Mucosa of descending colon (tissue), 3 donors: ENCODE measurements at regions not wholly inside any gene's neighbourhood (a gene's known extent, or its start where the extent isn't known, plus 50 kb on each side); places are given as distances from the start of the nearest gene placed in this dataset.

ENCODE experiments used
- ATAC-seq: fragments of 200-7000 bp; cut with Tn5 transposase; one replicate; pipeline ENCODE4 v1.9.1; 2020; ENCODE audit warnings: mild to moderate bottlenecking, moderate library complexity
- DNase-seq, 3 donors: peaks; one replicate each; pipeline ENCODE4 v3.0.0-alpha.2; 2020
- H3K36me3 ChIP-seq: fragments of 200-600 bp; one replicate; pipeline ENCODE4 v1.8.0; 2021; ENCODE audit warnings: low read depth, mild to moderate bottlenecking
- H3K4me1 ChIP-seq: fragments of 200-600 bp; one replicate; pipeline ENCODE4 v1.8.0; 2021; ENCODE audit warnings: low read depth, mild to moderate bottlenecking
- H3K4me3 ChIP-seq: fragments of 200-600 bp; one replicate; pipeline ENCODE4 v1.8.0; 2021; ENCODE audit warnings: mild to moderate bottlenecking
- H3K9me3 ChIP-seq: fragments of 200-600 bp; one replicate; pipeline ENCODE4 v1.8.0; 2021; ENCODE audit warnings: mild to moderate bottlenecking
- intact Hi-C, 2 donors: fragments of 100-400 bp; cut with DNase I in 1 of 2; cut with micrococcal nuclease in 1 of 2; formaldehyde crosslinking; loops; one replicate each; pipeline versions ENCODE4 v1.11.0 to v1.11.1; 2022; cut with DNase I, micrococcal nuclease
- TF ChIP-seq, protein P1 (sequence below): fragments of 200-600 bp; IDR thresholded peaks from one replicate; pipeline ENCODE4 v1.8.0; 2022; ENCODE audit warnings: antibody characterized with exemption, mild to moderate bottlenecking
- donor health status: DM: no; HTN: no; CAD: no; lungs with moderate emphysema.
- donor health status: DM: no; HTN: no; CAD: no.
- donor health status: DM: no; HTN: yes; CAD: no.

DNA sequence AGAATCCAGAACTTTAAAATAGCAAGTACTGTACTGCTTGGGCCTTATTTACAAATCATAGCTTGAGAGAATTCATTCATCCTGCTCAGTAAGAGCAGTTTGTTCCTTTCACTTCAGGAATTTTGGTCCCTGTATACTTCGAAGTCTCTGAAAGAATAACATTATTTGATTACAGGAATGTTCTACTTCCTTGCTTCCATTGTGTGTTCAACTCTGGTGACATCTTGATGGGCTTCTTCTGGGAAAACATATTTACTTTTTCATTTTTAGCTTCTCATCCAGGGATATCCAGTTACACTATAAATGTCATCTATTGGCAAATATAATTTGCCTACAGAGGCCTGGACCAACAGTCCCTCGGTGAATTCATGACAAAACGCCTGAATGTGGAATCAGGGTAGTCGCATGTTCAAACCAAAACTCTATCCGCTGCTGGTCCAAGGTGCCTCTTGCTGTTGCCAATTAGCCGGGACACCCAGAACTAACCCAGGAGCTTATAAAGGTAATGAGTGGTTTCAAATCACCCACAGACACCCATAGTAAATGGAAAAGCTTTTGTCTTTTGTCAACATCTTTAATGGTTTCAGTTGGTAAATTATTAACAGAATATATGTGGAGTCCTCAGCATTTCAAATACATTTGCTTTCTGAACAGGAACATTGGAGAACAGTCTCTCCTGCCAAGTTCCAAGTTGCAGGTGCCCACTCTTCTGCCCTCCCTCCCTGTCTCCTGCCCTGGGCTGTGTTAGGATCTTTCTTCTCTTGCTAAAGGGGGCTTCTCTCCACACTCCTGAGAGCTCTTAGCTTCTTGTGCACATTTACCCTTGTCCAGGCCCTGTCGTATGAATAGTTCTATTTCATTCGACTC is 162.5 kb upstream of the CITED2 start:
- no peaks in the 10 kb centered on the region for H3K36me3 ChIP-seq
- DNase-seq (peak in 1 of 3 donors; percentile 50), ATAC-seq (peak; percentile 69)
- H3K4me1 ChIP-seq, result peaks cover 53% of the 10 kb centered on the region
- TF ChIP-seq, protein P1, sequence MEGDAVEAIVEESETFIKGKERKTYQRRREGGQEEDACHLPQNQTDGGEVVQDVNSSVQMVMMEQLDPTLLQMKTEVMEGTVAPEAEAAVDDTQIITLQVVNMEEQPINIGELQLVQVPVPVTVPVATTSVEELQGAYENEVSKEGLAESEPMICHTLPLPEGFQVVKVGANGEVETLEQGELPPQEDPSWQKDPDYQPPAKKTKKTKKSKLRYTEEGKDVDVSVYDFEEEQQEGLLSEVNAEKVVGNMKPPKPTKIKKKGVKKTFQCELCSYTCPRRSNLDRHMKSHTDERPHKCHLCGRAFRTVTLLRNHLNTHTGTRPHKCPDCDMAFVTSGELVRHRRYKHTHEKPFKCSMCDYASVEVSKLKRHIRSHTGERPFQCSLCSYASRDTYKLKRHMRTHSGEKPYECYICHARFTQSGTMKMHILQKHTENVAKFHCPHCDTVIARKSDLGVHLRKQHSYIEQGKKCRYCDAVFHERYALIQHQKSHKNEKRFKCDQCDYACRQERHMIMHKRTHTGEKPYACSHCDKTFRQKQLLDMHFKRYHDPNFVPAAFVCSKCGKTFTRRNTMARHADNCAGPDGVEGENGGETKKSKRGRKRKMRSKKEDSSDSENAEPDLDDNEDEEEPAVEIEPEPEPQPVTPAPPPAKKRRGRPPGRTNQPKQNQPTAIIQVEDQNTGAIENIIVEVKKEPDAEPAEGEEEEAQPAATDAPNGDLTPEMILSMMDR, result no peak
- no peaks in the 10 kb centered on the region for H3K9me3 ChIP-seq
- no peak overlapping the region for H3K4me3 ChIP-seq
- intact Hi-C loops, result loop anchor here in 1 of 2 donors (10.0 kb wide), 1 partner anchor 162 kb away; the partner anchor contains the start of gene CITED2

DNA sequence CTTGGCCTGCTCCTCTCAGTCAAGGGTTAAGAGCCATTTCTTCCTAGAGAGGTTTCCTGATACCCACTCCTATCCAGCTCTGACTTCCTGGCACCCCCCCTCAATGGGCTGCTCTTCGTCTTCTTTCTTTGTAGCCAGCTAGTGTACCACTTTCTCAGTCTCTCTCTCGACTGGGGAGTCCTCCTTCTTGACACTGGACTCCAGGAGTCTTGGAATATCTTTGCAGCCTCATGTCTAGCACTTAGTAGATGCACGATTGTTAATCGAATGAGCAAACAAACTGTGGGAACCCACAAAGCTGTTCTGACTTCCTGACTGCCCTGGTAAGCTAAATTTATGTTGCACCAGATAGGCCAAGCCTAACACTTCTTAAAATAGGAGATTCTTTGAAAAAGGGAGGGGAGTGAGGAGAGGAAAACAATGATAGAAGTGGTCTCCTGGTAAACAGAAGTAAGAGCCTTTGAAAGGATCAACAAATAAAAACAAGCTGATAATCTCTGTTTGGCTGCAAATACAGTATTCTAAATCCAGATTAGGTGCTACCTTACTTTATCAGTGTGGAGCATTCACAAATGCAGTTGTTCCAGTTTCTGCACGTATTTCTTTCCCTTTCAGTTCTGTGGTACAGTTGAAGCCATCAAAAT is 160.1 kb upstream of the CITED2 start:
- no peak overlapping the region for H3K4me3 ChIP-seq
- no peak for DNase-seq

DNA sequence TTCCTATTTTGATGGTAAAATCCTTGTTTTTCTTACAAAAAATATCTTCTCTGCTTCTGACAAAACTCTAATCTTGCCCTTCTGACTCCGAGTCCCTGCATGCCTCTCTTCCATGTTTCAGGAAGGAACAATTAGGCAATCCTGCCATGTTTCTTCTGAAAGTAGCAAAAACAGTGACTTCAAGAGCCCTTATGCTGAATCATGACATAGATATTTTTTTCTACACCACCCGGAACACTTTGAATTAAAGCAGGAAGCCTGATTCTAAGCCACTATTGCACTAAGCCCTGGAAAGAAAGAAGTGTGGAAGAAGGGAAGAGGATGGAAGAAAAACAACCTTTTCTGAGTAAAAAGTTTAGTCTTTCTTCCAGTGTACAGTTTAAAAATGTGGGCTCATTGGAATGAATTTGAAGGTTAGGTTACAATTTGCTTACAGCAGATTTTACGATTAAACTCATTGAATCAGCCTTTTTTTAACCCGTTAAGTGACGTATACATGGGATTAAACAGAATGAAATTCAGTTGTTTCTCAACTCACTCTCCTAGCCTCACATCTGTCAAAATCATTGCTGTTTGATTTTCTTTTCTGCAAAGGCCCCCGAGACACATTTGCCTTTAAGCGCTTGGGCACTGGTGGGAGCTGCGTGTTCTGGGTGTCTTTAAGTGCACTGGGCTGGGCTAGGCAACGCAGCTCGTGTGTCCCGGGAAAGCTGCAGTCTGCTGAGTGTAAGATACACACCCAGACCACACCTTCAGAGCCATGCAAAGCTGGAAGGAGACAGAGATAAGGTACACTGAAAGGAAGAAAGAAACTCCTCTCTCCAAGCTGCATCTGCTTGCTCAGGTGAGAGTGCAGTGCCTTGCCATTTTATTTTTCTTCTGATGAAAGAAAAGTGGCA is 159.4 kb upstream of the CITED2 start:
- TF ChIP-seq, protein P1, result no peak
- Histone ChIP-seq H3K9me3 (no peaks in the 10 kb centered on the region), H3K4me1 (peaks cover 53% of the 10 kb centered on the region), H3K36me3 (no peaks in the 10 kb centered on the region), H3K4me3 (no peak overlapping the region)
- DNase-seq (peak; percentile 76 to 81 (median 79)), ATAC-seq (peak; percentile 91)
- intact Hi-C loops, result loop anchor here in 1 of 2 donors (10.0 kb wide), 1 partner anchor 159 kb away; the partner anchor contains the start of gene CITED2

More for the DNA sequence above, 160.1 kb upstream of the CITED2 start:
- intact Hi-C loops, result loop anchor here in 1 of 2 donors (10.0 kb wide), 1 partner anchor 160 kb away; the partner anchor contains the start of gene CITED2
- Histone ChIP-seq H3K36me3 (no peaks in the 10 kb centered on the region), H3K9me3 (no peaks in the 10 kb centered on the region), H3K4me1 (peaks cover 53% of the 10 kb centered on the region)
- ATAC-seq, result peak; percentile 28
- TF ChIP-seq, protein P1, result no peak

DNA sequence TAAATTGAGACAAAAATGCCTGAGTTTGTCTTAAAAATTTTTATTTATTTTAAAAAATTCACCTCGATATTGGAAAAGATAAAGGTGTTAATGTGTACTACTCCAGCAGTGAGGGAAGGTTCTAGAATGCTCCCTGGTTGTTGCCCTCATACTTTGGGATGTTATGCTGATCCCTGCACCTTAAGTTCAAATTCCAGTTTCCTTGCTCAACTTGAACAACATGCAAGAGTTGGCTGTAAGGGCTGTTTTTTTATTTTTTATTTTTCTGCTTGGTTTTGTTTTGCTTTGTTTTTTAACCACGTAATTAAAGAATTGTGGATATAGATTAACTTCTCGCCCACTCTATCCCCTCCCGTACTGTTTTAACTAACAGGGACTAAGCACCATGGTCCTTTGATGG is 158.7 kb upstream of the CITED2 start:
- TF ChIP-seq, protein P1, result no peak
- no peak for ATAC-seq
- intact Hi-C loops, result loop anchor here in 1 of 2 donors (10.0 kb wide), 1 partner anchor 158 kb away; the partner anchor contains the start of gene CITED2
- H3K4me3 ChIP-seq, result no peak overlapping the region
- peaks cover 50% of the 10 kb centered on the region for H3K4me1 ChIP-seq
- no peak for DNase-seq
- H3K36me3 ChIP-seq, result no peaks in the 10 kb centered on the region
- no peaks in the 10 kb centered on the region for H3K9me3 ChIP-seq
